ENCODE measurements at regions not wholly inside any gene's neighbourhood (a gene's known extent, or its start where the extent isn't known, plus 50 kb on each side); places are given as distances from the start of the nearest gene placed in this dataset.
A peak's percentile ranks its signal among the peaks of the same experiment; 100 is the strongest.

DNA sequence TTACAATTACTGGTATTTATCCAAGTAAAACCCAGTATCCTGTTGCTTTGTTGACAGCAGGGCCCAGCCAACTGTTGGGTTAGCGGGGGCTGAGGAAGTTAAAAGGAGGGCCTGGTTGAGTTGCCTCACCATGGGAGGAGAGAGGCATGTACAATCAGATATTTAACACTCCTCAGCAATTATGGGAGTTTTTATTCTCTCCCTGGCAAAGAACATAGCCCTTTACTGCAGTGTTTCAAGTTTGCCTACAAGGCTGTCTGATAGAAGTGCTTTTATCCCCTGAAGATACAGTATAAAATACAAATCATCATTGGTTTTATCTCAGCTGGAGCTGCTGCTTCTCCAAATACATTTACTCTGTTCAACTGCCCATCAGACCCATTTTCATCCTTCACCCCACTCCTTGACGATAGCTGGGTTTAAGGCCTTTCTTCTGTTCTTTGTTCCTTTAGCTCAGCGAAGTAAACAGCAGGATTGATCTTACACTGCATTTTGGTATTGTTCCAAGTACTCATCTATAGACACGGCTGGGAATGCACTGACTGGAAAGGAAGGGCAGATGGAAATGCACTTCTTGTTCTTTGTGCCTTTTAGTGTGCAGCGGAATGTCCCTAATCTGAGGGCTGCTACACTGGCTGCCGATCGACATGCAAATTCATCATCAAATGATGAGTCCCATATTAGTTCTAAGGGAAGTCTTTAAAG lies 402.5 kb upstream of the SPRED2 start:
- Histone ChIP-seq H3K27me3 (ENCODE audit: low read depth) (no peaks in the 10 kb centered on the region), H3K4me1 (no peaks in the 10 kb centered on the region), H3K4me3 (no peak overlapping the region), H3K9me3 (no peaks in the 10 kb centered on the region), H3K36me3 (replicated peaks) (no peaks in the 10 kb centered on the region)
- no peak for DNase-seq (ENCODE audit: low spot score in 2 of 2)
- in situ Hi-C loops (cut with MboI; ENCODE audit: low sequenced_read_pairs) = no loop called here

DNA sequence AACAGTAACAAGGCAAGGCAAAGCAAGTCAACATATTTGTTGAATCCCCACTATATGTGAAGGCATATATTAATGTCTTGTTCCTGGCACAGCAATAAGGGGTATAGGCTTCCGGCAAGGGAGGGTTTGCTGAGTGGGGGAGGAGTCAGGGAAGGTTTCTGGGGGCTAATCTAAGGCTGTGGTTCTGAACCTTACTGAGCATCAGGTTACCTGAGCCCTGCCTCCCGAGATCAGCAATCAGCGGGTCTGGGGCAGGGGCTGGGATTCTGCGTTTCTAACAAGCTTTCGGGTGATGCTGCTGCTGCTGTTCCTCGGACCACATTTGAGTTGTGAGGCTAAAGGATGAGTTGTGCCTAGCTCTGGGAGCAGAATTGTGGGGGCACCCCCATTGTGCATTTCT lies 401.7 kb upstream of the SPRED2 start:
- no peaks in the 10 kb centered on the region for H3K36me3 ChIP-seq (replicated peaks)
- H3K4me1 ChIP-seq = no peaks in the 10 kb centered on the region
- H3K9me3 ChIP-seq = no peaks in the 10 kb centered on the region
- in situ Hi-C loops (cut with MboI; ENCODE audit: low sequenced_read_pairs) = no loop called here
- no peaks in the 10 kb centered on the region for H3K27me3 ChIP-seq (ENCODE audit: low read depth)
- no peak for DNase-seq (ENCODE audit: low spot score in 2 of 2)
- H3K4me3 ChIP-seq = no peak overlapping the region

DNA sequence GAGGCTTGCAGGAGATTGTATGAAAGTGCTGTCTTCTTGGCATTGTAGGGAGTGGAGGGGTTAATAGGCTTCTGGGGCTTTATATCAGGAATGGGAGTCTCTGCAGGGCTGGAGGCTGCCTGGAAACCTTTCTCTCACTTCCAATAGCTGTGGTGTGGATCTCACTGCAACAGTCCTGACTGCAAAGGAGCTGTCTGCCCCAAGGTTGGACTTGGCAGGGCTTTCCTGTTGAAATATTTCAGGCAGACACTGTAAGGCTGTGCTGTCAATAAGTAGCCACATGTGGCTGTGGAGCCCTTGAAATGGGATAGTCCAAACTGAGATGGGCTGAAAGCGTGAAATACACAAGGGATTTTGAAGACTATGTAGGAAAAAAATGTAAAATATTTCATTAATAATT lies 399.1 kb upstream of the SPRED2 start:
- no peaks in the 10 kb centered on the region for H3K27me3 ChIP-seq (ENCODE audit: low read depth)
- no peaks in the 10 kb centered on the region for H3K9me3 ChIP-seq
- no peaks in the 10 kb centered on the region for H3K36me3 ChIP-seq (replicated peaks)
- H3K4me3 ChIP-seq = no peak overlapping the region
- DNase-seq (ENCODE audit: low spot score in 2 of 2) = no peak
- H3K4me1 ChIP-seq = no peaks in the 10 kb centered on the region
- in situ Hi-C loops (cut with MboI; ENCODE audit: low sequenced_read_pairs) = no loop called here

DNA sequence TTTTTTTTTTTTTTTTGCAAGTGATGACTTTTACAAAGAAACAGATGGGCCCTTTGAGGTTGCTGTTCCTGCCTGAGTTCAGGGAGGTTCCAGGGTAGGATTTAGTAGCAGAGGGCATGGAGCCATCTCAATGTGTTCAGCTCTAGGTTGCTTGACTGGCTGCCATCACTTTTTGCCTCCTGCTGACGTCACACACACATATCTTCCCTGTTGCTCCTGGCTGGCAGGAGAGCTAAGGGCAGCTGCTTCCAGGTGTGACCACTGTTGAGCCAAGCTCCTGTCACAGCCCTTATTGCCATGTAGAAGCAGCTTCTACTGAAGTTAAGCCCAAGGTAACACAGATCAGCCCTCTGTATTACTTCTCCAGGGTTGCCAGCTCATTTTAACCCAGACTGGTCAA lies 394.2 kb upstream of the SPRED2 start:
- H3K4me1 ChIP-seq = no peaks in the 10 kb centered on the region
- no peak for DNase-seq (ENCODE audit: low spot score in 2 of 2)
- in situ Hi-C loops (cut with MboI; ENCODE audit: low sequenced_read_pairs) = no loop called here
- H3K27me3 ChIP-seq (ENCODE audit: low read depth) = no peaks in the 10 kb centered on the region
- H3K36me3 ChIP-seq (replicated peaks) = no peaks in the 10 kb centered on the region
- H3K4me3 ChIP-seq = no peak overlapping the region
- H3K9me3 ChIP-seq = no peaks in the 10 kb centered on the region

DNA sequence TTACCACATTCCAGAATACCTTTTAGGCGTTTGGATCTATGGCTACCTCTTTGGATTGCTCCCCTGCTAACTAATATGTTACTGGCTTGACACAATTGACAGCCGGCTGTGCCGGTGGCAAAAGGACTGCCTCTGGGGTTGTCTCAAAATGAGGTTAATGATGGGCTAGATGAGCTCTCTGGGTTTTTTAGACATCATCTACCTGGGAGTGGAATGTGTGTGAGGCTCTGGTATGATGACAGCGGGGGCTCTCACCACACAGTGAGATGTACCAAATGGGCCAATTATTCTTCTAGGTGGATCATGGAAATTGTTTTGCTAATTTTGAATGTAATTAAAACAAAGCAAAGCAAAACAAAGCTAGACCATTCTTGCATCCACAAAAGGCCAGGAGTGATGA lies 391.1 kb upstream of the SPRED2 start:
- no peak for DNase-seq (ENCODE audit: low spot score in 2 of 2)
- H3K27me3 ChIP-seq (ENCODE audit: low read depth) = no peaks in the 10 kb centered on the region; the same call in 1 of the 2 replicates
- in situ Hi-C loops (cut with MboI; ENCODE audit: low sequenced_read_pairs) = no loop called here
- no peaks in the 10 kb centered on the region for H3K36me3 ChIP-seq (replicated peaks)
- H3K4me1 ChIP-seq = no peaks in the 10 kb centered on the region
- no peaks in the 10 kb centered on the region for H3K9me3 ChIP-seq
- H3K4me3 ChIP-seq = no peak overlapping the region

DNA sequence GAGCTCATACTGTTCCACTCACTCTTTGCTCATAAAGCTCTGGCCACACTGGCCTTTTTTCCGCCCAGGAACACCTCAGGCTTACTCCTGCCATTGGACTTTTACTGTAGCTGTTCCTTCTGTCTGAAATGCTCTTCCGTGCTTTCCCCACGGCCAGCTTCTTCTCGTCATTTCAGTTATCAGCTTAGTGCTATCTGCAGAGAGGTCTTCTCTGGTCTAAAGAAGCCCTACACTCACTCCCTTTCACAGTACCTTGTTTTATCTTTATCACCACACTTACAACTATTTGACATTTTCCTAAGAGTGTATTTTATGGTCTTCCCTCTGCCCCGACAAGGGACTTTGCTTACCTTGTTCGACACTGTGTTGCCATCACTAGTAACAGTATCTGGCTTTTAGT lies 388.1 kb upstream of the SPRED2 start:
- no peaks in the 10 kb centered on the region; the same call in 1 of the 2 replicates for H3K27me3 ChIP-seq (ENCODE audit: low read depth)
- no peaks in the 10 kb centered on the region for H3K9me3 ChIP-seq
- H3K4me1 ChIP-seq = no peaks in the 10 kb centered on the region
- no peak for DNase-seq (ENCODE audit: low spot score in 2 of 2)
- in situ Hi-C loops (cut with MboI; ENCODE audit: low sequenced_read_pairs) = no loop called here
- H3K36me3 ChIP-seq (replicated peaks) = no peaks in the 10 kb centered on the region
- H3K4me3 ChIP-seq = no peak overlapping the region

DNA sequence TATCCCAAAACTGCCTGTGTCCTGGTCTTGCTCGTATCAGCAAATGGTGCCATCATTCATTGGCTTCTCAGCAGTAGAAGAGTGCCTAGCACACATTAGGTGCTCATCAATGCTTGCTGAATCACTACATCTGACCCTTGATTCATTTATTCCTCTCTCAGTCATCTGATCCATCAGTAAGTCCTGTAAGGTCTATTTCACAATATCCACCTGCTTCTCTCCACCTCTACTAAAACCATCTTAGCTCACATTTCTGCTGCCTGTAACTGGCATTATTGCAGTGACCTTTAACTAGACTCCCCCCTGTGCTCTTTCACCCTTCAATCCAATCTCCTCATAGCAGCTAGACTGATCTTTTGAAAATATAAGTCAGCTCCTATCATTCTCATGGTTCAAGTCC lies 387.6 kb upstream of the SPRED2 start:
- Histone ChIP-seq H3K9me3 (no peaks in the 10 kb centered on the region), H3K27me3 (ENCODE audit: low read depth) (no peaks in the 10 kb centered on the region; the same call in 1 of the 2 replicates), H3K36me3 (replicated peaks) (no peaks in the 10 kb centered on the region), H3K4me1 (no peaks in the 10 kb centered on the region), H3K4me3 (no peak overlapping the region)
- no peak for DNase-seq (ENCODE audit: low spot score in 2 of 2)
- in situ Hi-C loops (cut with MboI; ENCODE audit: low sequenced_read_pairs) = no loop called here

DNA sequence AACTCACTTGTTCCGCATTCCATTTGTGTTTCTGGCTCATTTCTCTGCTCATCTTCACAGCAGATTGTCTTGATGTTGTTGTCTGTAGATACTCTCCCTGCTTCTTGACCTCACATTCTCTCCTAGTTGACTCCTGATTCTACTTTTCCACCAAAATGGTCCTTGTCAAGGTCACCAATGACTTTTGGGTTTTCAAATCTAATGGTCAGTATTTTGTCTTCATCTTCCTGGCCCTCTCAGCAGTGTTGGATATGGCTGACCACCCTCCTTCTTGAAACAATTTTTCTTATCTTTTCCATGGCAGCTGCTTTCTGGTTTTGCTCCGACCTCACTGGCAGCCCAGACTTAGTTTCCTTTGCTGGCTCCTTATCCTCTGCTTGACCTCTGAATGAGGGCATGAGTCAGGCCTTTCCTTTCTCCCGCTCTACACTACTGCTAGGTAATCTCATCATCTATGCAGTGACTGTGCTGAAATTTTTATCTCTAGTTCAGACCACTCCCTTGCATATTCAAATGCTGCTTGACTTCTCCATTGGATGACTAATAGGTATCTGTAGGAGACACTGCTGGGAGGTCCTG lies 386.6 kb upstream of the SPRED2 start:
- Histone ChIP-seq H3K27me3 (ENCODE audit: low read depth) (no peaks in the 10 kb centered on the region; the same call in 1 of the 2 replicates), H3K4me1 (no peaks in the 10 kb centered on the region), H3K36me3 (replicated peaks) (no peaks in the 10 kb centered on the region), H3K4me3 (no peak overlapping the region), H3K9me3 (no peaks in the 10 kb centered on the region)
- in situ Hi-C loops (cut with MboI; ENCODE audit: low sequenced_read_pairs) = no loop called here
- no peak for DNase-seq (ENCODE audit: low spot score in 2 of 2)

DNA sequence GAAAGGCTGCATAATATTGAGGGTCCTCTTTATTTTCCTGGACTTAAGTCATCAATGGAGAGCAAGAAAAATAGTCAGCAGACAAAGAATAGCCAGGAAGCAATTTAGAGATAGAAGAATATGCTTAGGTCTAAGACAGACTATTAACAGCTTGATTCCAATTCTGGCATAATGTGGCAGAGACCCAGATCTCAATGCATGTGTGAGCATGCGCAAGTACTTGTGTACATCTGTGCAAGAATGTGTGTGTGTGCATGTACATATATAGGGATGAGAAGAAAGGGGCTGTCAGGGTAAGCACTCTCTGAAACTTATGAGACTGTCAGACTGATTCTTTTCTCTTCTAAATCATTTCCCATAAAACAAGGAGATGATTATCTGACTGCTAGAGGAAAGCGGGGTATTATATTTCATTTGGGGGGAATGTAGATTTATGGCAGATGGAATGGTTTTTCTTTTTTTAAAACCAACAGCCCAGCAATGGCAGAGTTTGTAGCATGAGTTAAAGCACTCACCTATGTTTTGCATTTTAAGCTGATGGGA lies 381.3 kb upstream of the SPRED2 start:
- Histone ChIP-seq H3K4me1 (no peaks in the 10 kb centered on the region), H3K27me3 (ENCODE audit: low read depth) (no peaks in the 10 kb centered on the region), H3K36me3 (replicated peaks) (no peaks in the 10 kb centered on the region), H3K9me3 (no peaks in the 10 kb centered on the region), H3K4me3 (no peak overlapping the region)
- no peak for DNase-seq (ENCODE audit: low spot score in 2 of 2)
- in situ Hi-C loops (cut with MboI; ENCODE audit: low sequenced_read_pairs) = no loop called here

DNA sequence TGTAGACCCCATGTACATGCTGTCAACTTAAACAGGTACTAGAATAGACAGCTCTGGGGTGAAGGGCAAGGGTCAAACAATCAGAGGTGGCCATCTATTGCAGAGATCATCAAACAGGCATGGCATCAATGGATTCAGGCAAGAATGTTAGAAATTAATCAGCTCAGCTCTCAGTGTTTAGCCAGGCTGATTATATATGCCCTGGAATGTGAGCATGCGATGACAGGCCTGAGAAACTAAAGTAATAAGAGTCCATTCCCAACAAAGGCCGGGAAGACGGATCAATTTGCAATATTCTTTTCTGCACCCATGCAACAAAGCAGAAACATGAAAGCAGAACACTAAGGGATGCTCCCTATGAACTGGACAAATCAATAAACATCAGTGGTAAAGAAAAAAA lies 380.5 kb upstream of the SPRED2 start:
- Histone ChIP-seq H3K4me1 (no peaks in the 10 kb centered on the region), H3K36me3 (replicated peaks) (no peaks in the 10 kb centered on the region), H3K9me3 (no peaks in the 10 kb centered on the region), H3K4me3 (no peak overlapping the region), H3K27me3 (ENCODE audit: low read depth) (no peaks in the 10 kb centered on the region)
- DNase-seq (ENCODE audit: low spot score in 2 of 2) = no peak
- in situ Hi-C loops (cut with MboI; ENCODE audit: low sequenced_read_pairs) = no loop called here

DNA sequence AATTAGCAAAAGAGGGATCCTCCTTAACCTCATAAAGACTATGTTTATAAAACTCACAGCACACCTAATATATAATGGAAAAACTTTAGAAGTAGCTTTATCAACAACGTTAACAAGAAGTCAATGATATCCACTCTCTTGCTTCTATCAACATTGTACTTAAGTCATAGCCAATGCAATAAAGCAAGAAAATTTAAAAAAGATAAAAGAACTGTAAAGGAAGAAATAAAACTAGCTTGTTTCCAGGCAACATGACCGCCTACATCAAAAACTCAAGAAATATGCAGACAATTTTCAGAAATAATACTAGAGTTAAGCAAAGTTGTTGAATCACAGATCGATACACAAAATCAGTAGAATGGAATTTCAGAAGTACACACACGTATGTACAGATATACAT lies 375.5 kb upstream of the SPRED2 start:
- no peak overlapping the region for H3K4me3 ChIP-seq
- no peaks in the 10 kb centered on the region for H3K4me1 ChIP-seq
- DNase-seq (ENCODE audit: low spot score in 2 of 2) = no peak
- H3K27me3 ChIP-seq (ENCODE audit: low read depth) = no peaks in the 10 kb centered on the region
- no peaks in the 10 kb centered on the region for H3K9me3 ChIP-seq
- in situ Hi-C loops (cut with MboI; ENCODE audit: low sequenced_read_pairs) = no loop called here
- H3K36me3 ChIP-seq (replicated peaks) = no peaks in the 10 kb centered on the region

DNA sequence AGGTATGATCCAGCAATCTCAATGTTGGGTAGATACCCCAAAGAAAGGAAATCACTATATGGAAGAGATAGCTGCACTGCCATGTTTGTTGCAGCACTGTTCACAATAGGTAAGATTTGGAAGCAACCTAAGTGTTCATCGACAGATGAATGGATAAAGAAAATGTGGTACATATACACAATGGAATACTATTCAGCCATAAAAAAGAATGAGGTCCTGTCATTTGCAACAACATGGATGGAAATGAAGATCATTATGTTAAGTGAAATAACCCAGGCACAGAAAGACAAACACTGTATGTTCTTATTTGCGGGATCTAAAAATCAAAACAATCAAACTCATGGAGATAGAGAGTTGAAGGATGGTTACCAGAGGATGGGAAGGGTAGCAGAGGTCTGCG lies 372.4 kb upstream of the SPRED2 start:
- no peaks in the 10 kb centered on the region for H3K27me3 ChIP-seq (ENCODE audit: low read depth)
- H3K36me3 ChIP-seq (replicated peaks) = no peaks in the 10 kb centered on the region
- no peak overlapping the region for H3K4me3 ChIP-seq
- DNase-seq (ENCODE audit: low spot score in 2 of 2) = no peak
- no peaks in the 10 kb centered on the region for H3K4me1 ChIP-seq
- no peaks in the 10 kb centered on the region for H3K9me3 ChIP-seq
- in situ Hi-C loops (cut with MboI; ENCODE audit: low sequenced_read_pairs) = no loop called here

DNA sequence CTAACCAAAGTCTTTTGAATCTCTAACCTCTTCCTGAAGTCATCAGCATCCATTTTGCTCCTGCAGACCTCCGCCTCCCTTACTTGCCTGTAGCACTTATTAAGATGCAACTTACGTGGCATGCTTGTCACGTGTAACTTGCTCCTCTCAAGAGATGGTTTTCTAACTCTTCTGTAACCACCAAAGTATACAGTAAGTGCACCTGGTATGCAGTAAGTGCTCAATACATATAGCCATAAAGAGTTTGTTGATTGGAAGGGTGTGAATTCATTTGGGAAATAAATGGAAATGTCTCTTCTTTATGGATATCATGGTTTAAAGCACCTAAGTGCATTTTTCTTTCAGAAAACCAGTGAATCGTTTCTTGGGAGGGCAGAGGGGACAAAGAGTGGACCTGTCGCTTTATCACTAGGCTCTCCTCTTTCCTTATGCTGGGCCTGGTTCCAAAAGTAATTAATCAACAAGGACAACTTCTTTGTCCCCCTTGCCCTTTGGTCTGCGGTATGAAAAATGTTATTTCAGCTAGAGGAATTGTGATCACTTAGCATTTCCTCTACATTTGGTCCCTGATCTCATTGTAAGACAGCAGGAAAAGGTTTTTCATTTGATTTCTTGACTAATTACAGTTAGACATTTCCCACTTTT lies 370.0 kb upstream of the SPRED2 start:
- Histone ChIP-seq H3K4me1 (no peaks in the 10 kb centered on the region), H3K27me3 (ENCODE audit: low read depth) (no peaks in the 10 kb centered on the region), H3K36me3 (replicated peaks) (no peaks in the 10 kb centered on the region), H3K4me3 (no peak overlapping the region), H3K9me3 (no peaks in the 10 kb centered on the region)
- DNase-seq (ENCODE audit: low spot score in 2 of 2) = no peak
- in situ Hi-C loops (cut with MboI; ENCODE audit: low sequenced_read_pairs) = no loop called here

DNA sequence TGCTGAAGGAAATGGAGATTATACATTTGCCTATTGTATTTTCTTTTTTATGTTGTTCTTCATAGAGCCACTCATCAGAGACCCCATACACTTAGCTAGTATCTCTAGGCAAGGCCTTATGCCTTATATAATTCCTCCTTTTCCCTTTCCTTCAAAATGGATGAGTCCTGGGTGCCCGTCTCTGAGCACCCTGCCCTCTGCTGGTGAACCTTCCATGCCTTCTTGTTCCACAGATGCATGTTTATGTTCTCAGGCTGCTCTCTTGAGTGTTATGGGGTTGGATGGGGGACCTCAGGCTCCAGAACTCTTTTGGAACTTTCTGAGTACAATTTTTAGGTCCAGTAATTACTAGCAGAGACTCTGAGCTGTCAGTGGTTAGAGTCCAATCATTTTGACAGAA lies 368.6 kb upstream of the SPRED2 start:
- peak in 1 of 2 experiments; percentile 29 for DNase-seq (ENCODE audit: low spot score in 2 of 2)
- Histone ChIP-seq H3K4me3 (no peak overlapping the region), H3K4me1 (no peaks in the 10 kb centered on the region), H3K27me3 (ENCODE audit: low read depth) (0 out of 2 replicates have a peak, but pooled peaks cover under 1% of the 10 kb centered on the region), H3K9me3 (no peaks in the 10 kb centered on the region), H3K36me3 (replicated peaks) (no peaks in the 10 kb centered on the region)
- in situ Hi-C loops (cut with MboI; ENCODE audit: low sequenced_read_pairs) = no loop called here
